Activated T-cell treated with anti-CD3 and anti-CD28 coated beads, Interleukin-2, amount 50 U/mL, for 4 hours (primary cell): ENCODE measurements at regions not wholly inside any gene's neighbourhood (a gene's known extent, or its start where the extent isn't known, plus 50 kb on each side); places are given as distances from the start of the nearest gene placed in this dataset.

Experiments
- ATAC-seq, 2 donors: fragments of 200-7000 bp; cut with Tn5 transposase; one replicate each; pipeline ENCODE4 v1.10.0; 2021
- DNase-seq: peaks from one replicate; pipeline ENCODE4 v3.0.0-alpha.2; 2020
- H3K27me3 Mint-ChIP-seq: one replicate; pipeline ENCODE4 v1.8.0; 2021; ENCODE audit warnings: low read depth, mixed read lengths
- H3K36me3 Mint-ChIP-seq: one replicate; pipeline ENCODE4 v1.8.0; 2022; ENCODE audit warnings: mixed read lengths; ENCODE audit not compliant: insufficient read depth
- H3K4me1 Mint-ChIP-seq: one replicate; pipeline ENCODE4 v1.8.0; 2021; ENCODE audit warnings: low read depth, mixed read lengths
- H3K4me3 Mint-ChIP-seq: one replicate; pipeline ENCODE4 v1.8.0; 2021; ENCODE audit warnings: mild to moderate bottlenecking, moderate library complexity, mixed read lengths
- H3K9me3 Mint-ChIP-seq: one replicate; pipeline ENCODE4 v1.8.0; 2021; ENCODE audit warnings: mixed read lengths

DNA sequence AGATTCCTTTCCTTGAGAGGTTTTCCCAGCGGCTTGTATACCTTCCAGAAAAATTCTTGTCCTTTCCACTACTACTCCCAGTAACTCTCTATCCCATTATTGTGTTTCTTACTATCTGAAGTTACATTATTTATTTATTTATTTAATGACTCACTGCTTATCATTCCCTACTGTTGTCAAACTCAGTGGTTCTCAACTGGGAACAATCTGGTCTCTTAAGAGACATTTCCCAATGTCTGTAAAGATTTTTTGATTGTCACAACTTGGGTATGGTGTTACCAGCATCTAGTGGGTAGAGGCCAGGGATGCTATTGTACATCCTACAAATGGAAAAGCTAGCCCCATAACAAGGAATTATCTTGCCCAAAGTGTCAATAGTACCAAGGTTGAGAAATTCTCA, 771.5 kb upstream of the ADGRL2 start:
- DNase-seq (no peak), ATAC-seq (no peak)
- H3K27me3 Mint-ChIP-seq: no peaks in the 10 kb centered on the region
- H3K4me1 Mint-ChIP-seq: no peaks in the 10 kb centered on the region
- H3K4me3 Mint-ChIP-seq: no peak overlapping the region
- H3K9me3 Mint-ChIP-seq: peaks cover 4% of the 10 kb centered on the region
- H3K36me3 Mint-ChIP-seq: no peaks in the 10 kb centered on the region

DNA sequence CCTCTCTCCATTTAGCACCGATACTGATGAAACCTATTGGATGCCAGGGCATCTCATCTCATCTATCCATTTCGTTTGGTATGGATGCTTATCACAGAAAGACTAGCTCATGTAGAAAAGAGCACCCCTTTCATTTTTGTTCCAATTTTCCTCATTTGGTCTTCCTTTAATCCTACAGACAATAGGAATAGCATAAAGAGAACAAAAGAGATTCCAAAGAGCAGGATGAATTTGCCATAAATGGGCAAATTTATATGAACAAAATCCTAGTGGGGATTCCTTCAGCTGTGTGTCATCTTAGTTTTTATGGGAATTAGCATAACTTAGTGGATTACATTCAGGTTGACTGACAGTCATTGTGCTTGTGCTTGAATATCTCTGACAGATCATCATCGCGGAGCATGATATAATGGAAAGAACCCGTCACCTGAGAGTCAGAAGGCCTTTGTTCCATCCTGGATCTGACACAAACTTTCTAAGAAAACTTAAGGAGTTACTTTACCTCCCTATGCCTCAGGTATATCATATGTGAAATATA, 777.5 kb upstream of the ADGRL2 start:
- ATAC-seq (no peak), DNase-seq (no peak)
- Mint-ChIP-seq H3K4me3 (no peak overlapping the region), H3K9me3 (peaks cover 4% of the 10 kb centered on the region), H3K36me3 (no peaks in the 10 kb centered on the region), H3K4me1 (no peaks in the 10 kb centered on the region), H3K27me3 (no peaks in the 10 kb centered on the region)

DNA sequence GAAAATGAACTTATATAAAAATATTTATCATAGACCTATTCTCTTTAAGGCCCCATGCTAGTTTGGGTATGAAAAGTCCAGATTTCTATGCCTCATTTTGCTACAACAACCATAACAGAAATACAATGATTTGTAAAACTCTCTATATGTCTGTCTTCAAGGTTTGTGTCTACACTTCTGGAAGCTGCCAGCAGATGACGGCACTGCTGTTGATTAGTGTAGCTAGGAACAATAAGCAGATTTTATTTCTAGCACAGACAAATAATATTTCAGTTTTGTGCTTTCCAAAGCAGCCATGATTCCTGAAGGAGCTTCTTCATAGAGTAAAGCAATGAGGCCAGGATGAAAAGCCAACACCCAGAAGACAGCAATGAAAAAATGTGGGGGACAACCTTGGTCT, 779.6 kb upstream of the ADGRL2 start:
- H3K4me3 Mint-ChIP-seq: no peak overlapping the region
- no peaks in the 10 kb centered on the region for H3K27me3 Mint-ChIP-seq
- H3K9me3 Mint-ChIP-seq: peaks cover 4% of the 10 kb centered on the region
- no peaks in the 10 kb centered on the region for H3K4me1 Mint-ChIP-seq
- H3K36me3 Mint-ChIP-seq: no peaks in the 10 kb centered on the region
- no peak for DNase-seq
- ATAC-seq: no peak

DNA sequence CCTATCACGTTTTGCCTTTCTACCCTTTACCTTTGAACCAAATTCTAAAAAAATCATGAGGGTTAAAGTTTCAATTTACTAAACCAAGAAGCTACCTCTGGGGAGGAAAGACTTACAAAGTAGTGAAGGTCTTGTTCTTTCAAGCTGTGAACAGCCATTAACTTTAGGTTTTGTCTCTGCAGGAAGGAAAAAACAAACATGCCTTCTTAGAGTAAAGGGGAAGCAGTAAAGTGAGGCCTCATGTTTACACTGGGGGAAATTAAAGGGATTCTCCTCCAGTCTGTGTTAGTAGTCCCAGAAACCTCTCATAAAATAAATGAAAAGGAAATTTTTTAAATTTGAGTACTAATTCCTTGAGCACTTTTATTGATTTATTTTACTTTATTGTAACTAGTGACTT, 780.2 kb upstream of the ADGRL2 start:
- H3K9me3 Mint-ChIP-seq: no peaks in the 10 kb centered on the region
- DNase-seq (no peak), ATAC-seq (no peak)
- no peaks in the 10 kb centered on the region for H3K36me3 Mint-ChIP-seq
- H3K27me3 Mint-ChIP-seq: no peaks in the 10 kb centered on the region
- no peak overlapping the region for H3K4me3 Mint-ChIP-seq
- H3K4me1 Mint-ChIP-seq: no peaks in the 10 kb centered on the region

DNA sequence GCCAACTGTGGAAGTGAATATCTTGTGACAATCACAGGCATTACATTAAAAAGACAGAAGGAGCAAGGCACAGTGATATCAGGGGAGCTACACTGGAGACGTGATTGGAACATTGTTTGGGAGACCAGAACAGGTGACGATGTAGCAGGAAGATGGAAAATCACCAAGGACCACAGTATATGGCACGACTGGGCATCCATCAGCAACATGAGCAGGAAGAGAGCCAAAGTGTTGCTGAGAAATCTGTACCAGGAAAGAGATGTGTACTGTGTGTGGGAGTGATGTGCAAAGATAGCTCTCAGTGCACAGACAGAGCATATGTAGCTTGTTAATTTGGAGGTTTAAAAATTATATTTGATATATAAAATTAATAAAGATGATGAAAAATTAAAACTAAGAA, 790.6 kb upstream of the ADGRL2 start:
- no peaks in the 10 kb centered on the region for H3K27me3 Mint-ChIP-seq

DNA sequence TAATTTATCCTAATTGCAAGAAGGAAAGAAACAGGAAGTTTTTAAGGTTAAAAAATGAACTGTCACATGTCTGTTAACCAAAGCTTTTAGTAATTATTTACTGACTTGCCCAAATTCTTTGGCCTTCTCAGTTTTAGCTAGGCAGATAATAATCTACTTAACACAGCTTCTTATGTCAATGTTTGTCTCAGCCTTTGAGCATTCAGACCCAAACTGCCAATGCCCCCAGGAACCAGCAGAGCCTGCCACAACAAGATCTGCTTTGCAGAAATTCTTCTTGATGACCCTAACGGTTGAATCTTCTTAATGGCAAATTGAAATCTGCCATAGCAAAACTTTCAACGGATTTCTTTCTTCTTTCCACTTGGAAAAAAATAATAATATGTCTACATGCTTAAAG, 792.4 kb upstream of the ADGRL2 start:
- no peaks in the 10 kb centered on the region for H3K36me3 Mint-ChIP-seq
- no peak overlapping the region for H3K4me3 Mint-ChIP-seq
- no peaks in the 10 kb centered on the region for H3K4me1 Mint-ChIP-seq
- ATAC-seq: no peak
- H3K27me3 Mint-ChIP-seq: no peaks in the 10 kb centered on the region
- DNase-seq: no peak
- H3K9me3 Mint-ChIP-seq: peaks cover 4% of the 10 kb centered on the region

More for the DNA sequence above, 790.6 kb upstream of the ADGRL2 start:
- Mint-ChIP-seq H3K36me3 (no peaks in the 10 kb centered on the region), H3K9me3 (peaks cover 4% of the 10 kb centered on the region), H3K4me3 (no peak overlapping the region), H3K4me1 (no peaks in the 10 kb centered on the region)
- ATAC-seq (no peak), DNase-seq (no peak)

DNA sequence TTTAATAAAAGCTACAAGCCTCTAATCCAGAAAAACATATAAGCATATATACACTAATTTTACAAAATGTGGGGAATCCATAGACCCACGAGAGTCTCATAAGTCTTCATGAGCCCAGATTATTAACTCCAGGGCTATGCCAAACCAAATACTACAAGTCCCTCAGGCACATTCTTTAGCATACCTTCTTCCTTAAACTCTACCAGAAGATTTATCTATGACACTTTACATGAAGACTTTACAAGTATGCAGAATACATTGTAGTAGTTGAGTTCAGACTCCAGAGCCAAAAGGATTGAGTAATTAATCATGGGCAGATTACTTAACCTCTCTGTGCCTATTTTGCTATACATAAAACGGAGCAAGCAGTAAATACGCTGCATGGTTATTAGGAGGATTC, 793.7 kb upstream of the ADGRL2 start:
- Mint-ChIP-seq H3K4me3 (no peak overlapping the region), H3K36me3 (no peaks in the 10 kb centered on the region)
- ATAC-seq: no peak

DNA sequence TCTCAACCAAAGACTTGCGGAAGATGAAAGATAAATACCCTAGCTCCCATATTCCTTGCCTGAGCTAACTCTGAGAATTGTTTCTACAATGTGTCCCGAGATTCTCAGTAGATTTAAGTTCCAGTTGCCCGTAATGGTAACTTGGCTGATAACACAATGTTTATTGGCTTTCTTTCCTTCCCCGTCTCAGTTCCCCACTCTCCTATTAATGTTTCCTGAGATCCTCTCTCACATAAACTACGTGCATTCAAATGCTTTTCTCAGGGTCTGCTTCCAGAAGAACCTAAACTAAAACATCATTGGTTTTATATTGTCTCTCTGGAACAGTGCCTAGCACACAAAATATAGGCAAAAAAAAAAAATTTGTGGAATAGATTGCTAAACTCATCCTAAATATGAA, 794.2 kb upstream of the ADGRL2 start:
- no peaks in the 10 kb centered on the region for H3K4me1 Mint-ChIP-seq
- H3K36me3 Mint-ChIP-seq: no peaks in the 10 kb centered on the region
- ATAC-seq: no peak
- DNase-seq: no peak
- no peak overlapping the region for H3K4me3 Mint-ChIP-seq
- no peaks in the 10 kb centered on the region for H3K27me3 Mint-ChIP-seq
- H3K9me3 Mint-ChIP-seq: peaks cover 4% of the 10 kb centered on the region

More for the DNA sequence above, 793.7 kb upstream of the ADGRL2 start:
- H3K4me1 Mint-ChIP-seq: no peaks in the 10 kb centered on the region
- peaks cover 4% of the 10 kb centered on the region for H3K9me3 Mint-ChIP-seq
- no peak for DNase-seq
- no peaks in the 10 kb centered on the region for H3K27me3 Mint-ChIP-seq

DNA sequence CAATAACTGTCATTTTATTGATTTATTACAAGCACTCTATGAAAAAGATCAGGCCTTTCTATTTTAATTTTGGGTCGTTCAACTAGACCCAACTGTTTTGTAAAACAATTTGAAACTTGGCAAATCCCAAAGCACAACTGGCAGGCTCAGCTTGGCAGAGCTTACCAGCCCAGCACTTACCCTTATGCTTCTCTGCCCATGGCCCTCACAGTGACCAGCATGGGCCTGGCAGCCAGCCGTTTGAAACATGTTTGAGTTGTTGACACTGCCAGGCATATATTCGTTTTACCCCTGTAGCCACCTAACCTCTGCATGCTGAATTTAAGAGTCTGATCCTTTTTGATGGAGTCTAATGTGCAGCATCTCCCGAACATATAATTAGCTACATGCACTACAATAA, 796.7 kb upstream of the ADGRL2 start:
- ATAC-seq (no peak), DNase-seq (no peak)
- no peaks in the 10 kb centered on the region for H3K4me1 Mint-ChIP-seq
- H3K4me3 Mint-ChIP-seq: no peak overlapping the region
- H3K9me3 Mint-ChIP-seq: peaks cover 12% of the 10 kb centered on the region
- H3K27me3 Mint-ChIP-seq: no peaks in the 10 kb centered on the region
- no peaks in the 10 kb centered on the region for H3K36me3 Mint-ChIP-seq

DNA sequence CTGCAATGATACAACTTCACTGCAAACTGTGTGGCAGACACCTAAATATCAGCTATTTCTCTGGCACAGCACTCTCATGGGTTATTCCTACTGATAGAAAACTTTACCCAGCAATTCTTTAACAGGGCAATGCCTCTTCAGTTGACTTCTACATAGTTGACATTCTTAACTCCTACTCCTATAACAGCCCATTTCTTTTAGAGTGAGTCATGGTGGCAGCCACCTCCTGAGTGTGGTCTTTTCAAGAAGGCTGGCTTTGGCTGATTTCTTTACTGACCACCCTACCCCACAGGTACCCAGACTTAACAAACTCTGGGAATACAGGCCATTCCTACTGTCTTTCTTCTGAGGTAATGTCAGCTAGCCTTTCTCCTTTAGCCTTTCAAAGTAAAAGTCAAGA, 805.8 kb upstream of the ADGRL2 start:
- Mint-ChIP-seq H3K27me3 (no peaks in the 10 kb centered on the region), H3K36me3 (no peaks in the 10 kb centered on the region)
- ATAC-seq: no peak

DNA sequence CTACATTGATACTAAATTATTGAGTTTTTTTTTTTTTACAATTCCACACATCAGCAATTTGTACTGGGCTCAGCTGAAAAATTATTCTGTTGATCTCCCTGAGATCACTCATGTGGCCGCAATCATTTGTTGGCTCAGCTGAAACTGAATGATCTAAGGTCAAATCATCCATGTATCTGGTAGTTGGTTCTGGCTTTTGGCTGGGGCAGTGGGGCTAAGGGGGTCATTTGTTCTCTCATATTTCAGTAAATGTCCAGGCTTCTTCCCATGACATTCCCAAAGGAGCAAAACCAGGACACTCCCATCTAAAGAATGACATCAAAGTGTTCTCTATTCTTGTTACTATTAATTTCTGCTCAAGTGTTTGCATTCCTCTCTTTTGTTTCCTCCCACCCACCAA, 806.7 kb upstream of the ADGRL2 start:
- peaks cover 9% of the 10 kb centered on the region for H3K9me3 Mint-ChIP-seq
- no peaks in the 10 kb centered on the region for H3K36me3 Mint-ChIP-seq
- H3K4me3 Mint-ChIP-seq: no peak overlapping the region
- ATAC-seq (no peak), DNase-seq (no peak)
- no peaks in the 10 kb centered on the region for H3K4me1 Mint-ChIP-seq
- no peaks in the 10 kb centered on the region for H3K27me3 Mint-ChIP-seq

More for the DNA sequence above, 805.8 kb upstream of the ADGRL2 start:
- Mint-ChIP-seq H3K9me3 (peaks cover 8% of the 10 kb centered on the region), H3K4me1 (no peaks in the 10 kb centered on the region), H3K4me3 (no peak overlapping the region)
- no peak for DNase-seq

DNA sequence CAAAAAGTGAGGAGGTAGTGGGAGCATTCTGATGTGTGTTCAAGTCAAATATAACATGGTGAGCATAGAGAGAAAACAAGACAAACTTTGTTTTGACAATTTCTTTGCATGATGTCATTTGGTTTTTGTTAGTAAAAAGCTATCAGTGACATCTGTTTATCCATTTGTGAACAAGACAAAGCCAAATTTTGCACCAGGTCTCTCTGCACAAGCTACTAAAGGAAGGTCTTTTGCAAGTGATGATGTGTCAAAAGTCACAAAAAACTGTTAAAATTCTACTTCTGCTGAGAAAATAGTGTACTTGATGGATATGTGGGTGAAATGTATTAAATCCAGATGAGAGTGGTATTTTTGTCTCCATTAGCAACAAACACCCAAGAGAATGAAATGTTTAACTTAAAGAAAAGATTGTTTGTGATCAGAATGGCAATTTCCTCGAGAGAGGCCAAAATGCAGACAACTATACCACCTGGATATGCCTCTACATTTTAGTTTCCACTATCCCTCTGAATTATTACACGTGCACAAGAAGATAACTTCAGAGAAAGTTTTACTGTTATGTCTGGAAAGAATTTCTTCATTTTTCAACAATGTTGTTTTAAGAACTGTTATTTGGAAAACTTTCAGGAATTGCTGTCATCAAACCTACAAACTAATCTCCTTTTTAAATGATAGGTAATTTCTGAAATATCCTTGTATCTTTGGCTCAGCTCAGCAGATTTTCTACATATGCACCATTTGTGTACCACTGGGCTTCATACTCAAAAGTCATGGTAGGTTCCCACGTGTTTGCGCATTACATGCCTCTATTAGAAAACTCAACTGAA, 807.4 kb upstream of the ADGRL2 start:
- DNase-seq: no peak
- Mint-ChIP-seq H3K27me3 (no peaks in the 10 kb centered on the region), H3K36me3 (no peaks in the 10 kb centered on the region), H3K4me3 (no peak overlapping the region), H3K9me3 (peaks cover 9% of the 10 kb centered on the region), H3K4me1 (no peaks in the 10 kb centered on the region)
- ATAC-seq: no peak

DNA sequence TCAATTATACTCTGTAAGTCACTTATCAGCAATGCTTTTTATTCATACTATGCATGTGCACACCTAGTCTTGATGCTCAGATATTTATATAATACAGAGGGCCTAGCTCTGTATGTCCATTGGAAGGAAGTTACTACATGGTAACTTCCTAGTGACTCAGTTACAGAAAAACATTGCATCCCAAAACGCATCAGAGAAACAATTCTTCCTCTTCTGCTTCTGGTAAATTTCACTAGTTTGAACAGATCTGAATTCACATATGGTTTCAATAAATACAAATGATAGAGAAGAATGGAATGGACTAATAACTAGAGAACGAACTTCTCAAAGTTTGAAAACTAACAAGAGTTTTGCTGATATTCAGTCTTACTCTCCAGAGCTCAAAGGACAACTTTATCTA, 811.3 kb upstream of the ADGRL2 start:
- peaks cover 9% of the 10 kb centered on the region for H3K9me3 Mint-ChIP-seq
- H3K4me1 Mint-ChIP-seq: no peaks in the 10 kb centered on the region
- H3K4me3 Mint-ChIP-seq: no peak overlapping the region
- H3K36me3 Mint-ChIP-seq: no peaks in the 10 kb centered on the region
- H3K27me3 Mint-ChIP-seq: no peaks in the 10 kb centered on the region
- DNase-seq (no peak), ATAC-seq (no peak)

DNA sequence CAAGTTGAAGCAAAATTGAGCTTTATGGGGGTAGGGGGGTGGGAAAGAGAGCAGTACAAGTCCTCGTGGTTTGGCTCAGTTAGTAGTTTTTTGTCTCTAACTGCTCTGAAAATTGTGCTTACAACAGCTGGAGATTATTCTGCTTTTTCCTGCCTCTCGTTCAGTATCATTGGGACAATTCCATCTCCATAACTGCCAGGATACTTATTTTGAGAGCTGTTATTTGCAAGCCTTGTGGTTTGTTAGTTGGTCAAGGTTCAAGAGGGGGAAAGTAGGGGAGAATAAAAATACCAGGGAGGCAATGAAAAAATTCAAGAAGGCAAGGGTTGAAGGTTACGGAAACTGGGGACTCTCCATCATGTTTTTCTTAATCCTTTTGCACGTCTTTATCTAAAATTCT, 811.8 kb upstream of the ADGRL2 start:
- H3K36me3 Mint-ChIP-seq: no peaks in the 10 kb centered on the region

DNA sequence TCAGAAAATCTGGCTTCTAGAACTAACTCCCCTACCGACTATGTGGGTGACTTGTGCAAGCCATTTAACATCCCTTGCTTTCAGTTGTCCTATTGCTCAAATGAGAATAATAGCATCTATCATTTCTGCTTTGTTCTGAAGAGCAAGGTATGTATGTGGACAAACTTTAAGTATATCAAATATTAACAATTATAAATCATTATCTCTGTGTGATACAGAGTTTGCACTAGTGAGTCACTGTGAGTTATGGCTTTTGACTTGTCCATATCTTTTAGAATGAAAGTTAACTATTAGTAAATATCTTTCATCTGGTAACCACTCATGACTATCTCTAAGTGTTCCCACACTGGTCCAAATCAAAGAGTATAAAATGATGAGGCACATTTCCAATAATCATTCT, 812.9 kb upstream of the ADGRL2 start:
- H3K4me1 Mint-ChIP-seq: no peaks in the 10 kb centered on the region
- H3K27me3 Mint-ChIP-seq: no peaks in the 10 kb centered on the region
- ATAC-seq (no peak), DNase-seq (no peak)
- peaks cover 9% of the 10 kb centered on the region for H3K9me3 Mint-ChIP-seq
- no peaks in the 10 kb centered on the region for H3K36me3 Mint-ChIP-seq
- no peak overlapping the region for H3K4me3 Mint-ChIP-seq

More for the DNA sequence above, 811.8 kb upstream of the ADGRL2 start:
- H3K4me3 Mint-ChIP-seq: no peak overlapping the region
- peaks cover 9% of the 10 kb centered on the region for H3K9me3 Mint-ChIP-seq
- H3K4me1 Mint-ChIP-seq: no peaks in the 10 kb centered on the region
- no peak for ATAC-seq
- H3K27me3 Mint-ChIP-seq: no peaks in the 10 kb centered on the region
- DNase-seq: no peak
